PC-9 (cell line): ENCODE measurements at regions not wholly inside any gene's neighbourhood (a gene's known extent, or its start where the extent isn't known, plus 50 kb on each side); places are given as distances from the start of the nearest gene placed in this dataset.

Experiments
- EZH2 ChIP-seq: fragments of 200-600 bp; sonication (generic); IDR thresholded peaks from 2 replicates; pipeline ENCODE4 v1.8.0; 2017; ENCODE audit warnings: antibody characterized with exemption, low read depth
- TF ChIP-seq, protein P1 (sequence below): fragments of 200-600 bp; sonication (generic); conservative IDR thresholded peaks from 2 replicates; pipeline ENCODE4 v1.6.1; 2017; ENCODE audit warnings: mixed run types, antibody characterized with exemption, mild to moderate bottlenecking, moderate library complexity

DNA sequence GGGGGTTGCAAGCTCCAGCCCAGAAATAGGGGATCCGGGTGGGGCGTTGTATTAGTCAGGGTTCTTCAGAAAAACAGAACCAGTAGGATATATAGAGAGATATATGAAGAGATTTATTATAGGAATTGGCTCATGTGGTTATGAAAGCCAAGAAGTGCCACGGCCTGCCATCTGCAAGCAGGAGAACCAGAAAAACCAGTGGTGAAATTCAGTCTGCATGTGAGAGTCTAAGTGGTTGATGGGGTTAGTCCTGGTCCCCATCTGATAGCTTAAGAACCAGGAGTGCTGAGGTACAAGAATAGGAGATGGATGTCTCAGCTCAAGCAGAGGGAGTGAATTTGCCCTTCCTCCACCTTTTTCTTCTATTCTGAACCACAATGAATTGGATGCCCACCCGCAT lies 123.4 kb upstream of the APC start:
- TF ChIP-seq, protein P1, sequence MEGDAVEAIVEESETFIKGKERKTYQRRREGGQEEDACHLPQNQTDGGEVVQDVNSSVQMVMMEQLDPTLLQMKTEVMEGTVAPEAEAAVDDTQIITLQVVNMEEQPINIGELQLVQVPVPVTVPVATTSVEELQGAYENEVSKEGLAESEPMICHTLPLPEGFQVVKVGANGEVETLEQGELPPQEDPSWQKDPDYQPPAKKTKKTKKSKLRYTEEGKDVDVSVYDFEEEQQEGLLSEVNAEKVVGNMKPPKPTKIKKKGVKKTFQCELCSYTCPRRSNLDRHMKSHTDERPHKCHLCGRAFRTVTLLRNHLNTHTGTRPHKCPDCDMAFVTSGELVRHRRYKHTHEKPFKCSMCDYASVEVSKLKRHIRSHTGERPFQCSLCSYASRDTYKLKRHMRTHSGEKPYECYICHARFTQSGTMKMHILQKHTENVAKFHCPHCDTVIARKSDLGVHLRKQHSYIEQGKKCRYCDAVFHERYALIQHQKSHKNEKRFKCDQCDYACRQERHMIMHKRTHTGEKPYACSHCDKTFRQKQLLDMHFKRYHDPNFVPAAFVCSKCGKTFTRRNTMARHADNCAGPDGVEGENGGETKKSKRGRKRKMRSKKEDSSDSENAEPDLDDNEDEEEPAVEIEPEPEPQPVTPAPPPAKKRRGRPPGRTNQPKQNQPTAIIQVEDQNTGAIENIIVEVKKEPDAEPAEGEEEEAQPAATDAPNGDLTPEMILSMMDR, result no peak
- TF ChIP-seq EZH2, result no peak
